ENCODE measurements at regions not wholly inside any gene's neighbourhood (a gene's known extent, or its start where the extent isn't known, plus 50 kb on each side); places are given as distances from the start of the nearest gene placed in this dataset.

DNA sequence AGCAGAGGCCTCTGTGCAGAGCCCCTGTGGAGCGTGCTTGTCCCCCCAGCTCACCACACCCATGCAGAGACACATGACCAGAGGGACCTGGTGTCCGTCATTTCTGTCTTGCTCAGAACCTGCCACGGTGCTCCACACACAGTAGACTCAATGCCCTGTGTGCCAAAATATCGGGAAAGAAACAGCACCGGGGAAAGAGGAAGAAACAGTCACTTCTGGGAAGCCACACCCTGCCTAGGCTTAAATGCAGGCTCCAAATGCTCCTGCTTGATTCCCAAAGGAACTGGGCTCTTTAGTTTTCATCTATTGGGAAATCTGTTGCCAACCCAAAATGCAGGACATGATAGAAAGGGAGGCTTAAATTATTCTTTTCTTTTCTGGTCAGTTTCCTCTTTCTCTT is 503.9 kb downstream of the CD83 start:
- TF ChIP-seq, protein P1, sequence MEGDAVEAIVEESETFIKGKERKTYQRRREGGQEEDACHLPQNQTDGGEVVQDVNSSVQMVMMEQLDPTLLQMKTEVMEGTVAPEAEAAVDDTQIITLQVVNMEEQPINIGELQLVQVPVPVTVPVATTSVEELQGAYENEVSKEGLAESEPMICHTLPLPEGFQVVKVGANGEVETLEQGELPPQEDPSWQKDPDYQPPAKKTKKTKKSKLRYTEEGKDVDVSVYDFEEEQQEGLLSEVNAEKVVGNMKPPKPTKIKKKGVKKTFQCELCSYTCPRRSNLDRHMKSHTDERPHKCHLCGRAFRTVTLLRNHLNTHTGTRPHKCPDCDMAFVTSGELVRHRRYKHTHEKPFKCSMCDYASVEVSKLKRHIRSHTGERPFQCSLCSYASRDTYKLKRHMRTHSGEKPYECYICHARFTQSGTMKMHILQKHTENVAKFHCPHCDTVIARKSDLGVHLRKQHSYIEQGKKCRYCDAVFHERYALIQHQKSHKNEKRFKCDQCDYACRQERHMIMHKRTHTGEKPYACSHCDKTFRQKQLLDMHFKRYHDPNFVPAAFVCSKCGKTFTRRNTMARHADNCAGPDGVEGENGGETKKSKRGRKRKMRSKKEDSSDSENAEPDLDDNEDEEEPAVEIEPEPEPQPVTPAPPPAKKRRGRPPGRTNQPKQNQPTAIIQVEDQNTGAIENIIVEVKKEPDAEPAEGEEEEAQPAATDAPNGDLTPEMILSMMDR (IDR thresholded peaks at IDR 0.05) = no peak
- TF ChIP-seq POLR2A (IDR thresholded peaks at IDR 0.05) = no peak

Data from body of pancreas (tissue), 4 donors.